ENCODE measurements at regions not wholly inside any gene's neighbourhood (a gene's known extent, or its start where the extent isn't known, plus 50 kb on each side); places are given as distances from the start of the nearest gene placed in this dataset.
"Not testable (repeated sequence)": the region's sequence is repeated elsewhere in the genome, so short reads cannot be mapped to it uniquely, and the experiment has no call there.

DNA sequence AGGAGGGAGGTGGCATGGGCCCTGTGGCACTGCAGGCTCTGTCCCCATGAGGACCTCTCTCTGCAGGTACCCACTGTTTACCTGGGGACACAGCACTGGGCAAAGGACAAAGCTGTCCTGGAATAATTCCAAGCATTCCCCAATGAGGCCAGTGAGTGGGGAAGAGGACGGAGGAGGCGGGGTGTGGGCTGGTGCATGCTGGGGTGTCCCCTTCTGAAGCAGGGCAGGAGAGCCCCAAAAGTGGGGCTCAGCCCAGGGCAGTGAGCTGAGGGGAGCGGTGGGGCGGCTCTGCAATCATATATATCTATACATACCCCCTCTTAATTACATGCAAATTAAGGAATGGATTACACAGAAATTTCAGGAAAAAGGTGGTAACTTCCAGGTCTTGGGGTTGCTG, 315.8 kb downstream of the ADGRD1 start (continued):
- TF ChIP-seq JUN (IDR thresholded peaks at IDR 0.05; ENCODE audit: low read depth, low read length) = no peak

DNA sequence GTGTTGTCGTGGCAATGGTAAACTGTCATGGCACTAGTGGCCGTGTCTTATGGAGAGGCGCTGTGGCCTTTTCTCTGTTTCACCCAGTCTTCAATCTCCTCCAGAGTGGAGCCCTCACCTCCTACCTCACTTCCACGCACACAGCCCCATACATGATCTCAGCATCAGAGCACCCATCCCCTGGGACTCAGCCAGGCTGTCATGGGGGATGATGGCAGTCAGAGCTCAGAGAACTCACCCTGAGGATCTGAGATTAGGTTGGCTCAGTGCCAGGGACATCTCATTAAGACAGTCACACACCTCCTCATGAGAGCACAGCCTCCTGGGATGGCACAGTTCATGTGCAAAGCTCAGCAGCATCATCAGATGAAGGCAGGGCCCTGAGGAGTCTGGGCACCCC, 316.3 kb downstream of the ADGRD1 start:
- H2BK15ac ChIP-seq (ENCODE audit: low read length); H4K91ac ChIP-seq (replicated peaks; ENCODE audit: insufficient read length, low read length); H2AFZ ChIP-seq (ENCODE audit: low read length); H3K79me2 ChIP-seq (ENCODE audit: control insufficient read depth in 1 of 2, insufficient read depth in 2 of 2, low read length in 2 of 2); H3K56ac ChIP-seq (replicated peaks; ENCODE audit: insufficient read length, low read depth, low read length); H3K9me3 ChIP-seq (ENCODE audit: insufficient read depth in 2 of 2, low read depth in 1 of 2, low read length in 1 of 2); DNase-seq (ENCODE audit: low read depth in 1 of 2, low spot score in 2 of 2); H3K4me2 ChIP-seq (ENCODE audit: insufficient read depth in 1 of 2, low read depth in 2 of 2, low read length in 2 of 2); H3K14ac ChIP-seq (ENCODE audit: insufficient read length); H3K9ac ChIP-seq (replicated peaks in 1 of 4; ENCODE audit: extremely low read depth in 1 of 4, low read depth in 3 of 4, low read length in 3 of 4); H3K4me1 ChIP-seq (replicated peaks in 1 of 4; ENCODE audit: control insufficient read depth in 3 of 4, insufficient read depth in 4 of 4, low read length in 3 of 4); H3K23ac ChIP-seq (ENCODE audit: insufficient read length); H3K18ac ChIP-seq (ENCODE audit: extremely low read depth, low read length); H3K4ac ChIP-seq (replicated peaks; ENCODE audit: insufficient read length, low read depth, low read length); H4K5ac ChIP-seq (ENCODE audit: insufficient read length, low read depth, low read length); H3K79me1 ChIP-seq (ENCODE audit: low read depth, low read length); H3K4me3 ChIP-seq (ENCODE audit: extremely low read depth in 1 of 4, insufficient read depth in 2 of 4, low read depth in 3 of 4, low read length in 4 of 4); H2BK12ac ChIP-seq (ENCODE audit: low read depth, low read length); H3K27me3 ChIP-seq (replicated peaks in 1 of 4; ENCODE audit: control insufficient read depth in 3 of 4, extremely low read depth in 1 of 4, insufficient read depth in 3 of 4, low read length in 3 of 4); H4K8ac ChIP-seq (ENCODE audit: extremely low read depth, insufficient read depth, low read length); H3K36me3 ChIP-seq (ENCODE audit: control insufficient read depth in 2 of 4, insufficient read depth in 4 of 4, low read length in 3 of 4); H2BK5ac ChIP-seq (ENCODE audit: low read depth, low read length); POLR2A ChIA-PET (ENCODE audit: partially characterized antibody); H3K23me2 ChIP-seq (ENCODE audit: low read depth, low read length); H4K20me1 ChIP-seq (replicated peaks in 1 of 2; ENCODE audit: control insufficient read depth in 1 of 2, insufficient read depth in 2 of 2, low read length in 2 of 2); H2BK120ac ChIP-seq (replicated peaks; ENCODE audit: low read depth, low read length); H2AK5ac ChIP-seq (ENCODE audit: low read depth, low read length); H3K27ac ChIP-seq (ENCODE audit: low read depth, low read length); H2BK20ac ChIP-seq (ENCODE audit: low read length): not testable (repeated sequence)
- FAIRE-seq = peak; percentile 85
- 90% methylated on average over 4 of the region's 4 CpGs; no CpG with 5 or more reads in 1 of the 2 experiments for WGBS, 2 experiments (ENCODE audit: extremely low coverage in 1 of 2, insufficient coverage in 1 of 2, insufficient read length in 1 of 2, insufficient replicate concordance in 2 of 2, low coverage in 1 of 2, low lambda C conversion rate in 2 of 2, missing lambda C conversion rate in 1 of 2)
- CTCF ChIA-PET (ENCODE audit: partially characterized antibody) = interaction anchor here (0.6 kb wide), 1 partner anchor 435 kb away, joined by 3 read pairs; no protein-coding TSS in a partner anchor

Measured in H1 (cell line).